MM.1S (cell line): ENCODE measurements at regions not wholly inside any gene's neighbourhood (a gene's known extent, or its start where the extent isn't known, plus 50 kb on each side); places are given as distances from the start of the nearest gene placed in this dataset.

Source experiments
- DNase-seq: peaks from one replicate; pipeline ENCODE4 v3.0.0-alpha.2; 2015
- H2AFZ ChIP-seq: fragments of 300-600 bp; sonication (generic); 2 replicates; pipeline ENCODE4 v1.6.0; 2016; ENCODE audit warnings: antibody characterized with exemption, low read length
- H3F3A ChIP-seq: fragments of 300-600 bp; sonication (generic); 2 replicates; pipeline ENCODE4 v1.6.1; 2016; ENCODE audit warnings: mild to moderate bottlenecking, antibody characterized with exemption, low read length, moderate library complexity, mixed read lengths; ENCODE audit not compliant: insufficient read depth
- H3K27ac ChIP-seq: fragments of 300-600 bp; sonication (generic); 2 replicates; pipeline ENCODE4 v1.5.1; 2016; ENCODE audit warnings: mild to moderate bottlenecking, low read length
- H3K27me3 ChIP-seq: fragments of 300-600 bp; sonication (generic); replicated peaks from 2 replicates; pipeline ENCODE4 v1.6.0; 2016; ENCODE audit warnings: low read length; ENCODE audit not compliant: insufficient read depth
- H3K36me3 ChIP-seq: fragments of 300-600 bp; sonication (generic); replicated peaks from 2 replicates; pipeline ENCODE4 v1.6.1; 2016; ENCODE audit warnings: mild to moderate bottlenecking, low read length, mixed read lengths; ENCODE audit not compliant: insufficient read depth
- H3K4me1 ChIP-seq: fragments of 300-600 bp; sonication (generic); 2 replicates; pipeline ENCODE4 v1.6.1; 2016; ENCODE audit warnings: low read length, mixed read lengths
- H3K4me2 ChIP-seq: fragments of 300-600 bp; sonication (generic); 2 replicates; pipeline ENCODE4 v1.6.0; 2016; ENCODE audit warnings: low read depth, low read length
- H3K4me3 ChIP-seq: fragments of 300-600 bp; sonication (generic); 2 replicates; pipeline ENCODE4 v1.5.1; 2016; ENCODE audit warnings: low read length, mixed read lengths
- H3K79me2 ChIP-seq: fragments of 300-600 bp; sonication (generic); 2 replicates; pipeline ENCODE4 v1.6.1; 2016; ENCODE audit warnings: mixed run types, low read length, mixed read lengths
- H3K9ac ChIP-seq: fragments of 300-600 bp; sonication (generic); 2 replicates; pipeline ENCODE4 v1.6.1; 2016; ENCODE audit warnings: low read length, mixed read lengths
- H3K9me2 ChIP-seq: fragments of 300-600 bp; sonication (generic); replicated peaks from 2 replicates; pipeline ENCODE4 v1.6.1; 2016; ENCODE audit warnings: mild to moderate bottlenecking, low read length, mixed read lengths; ENCODE audit not compliant: insufficient read depth
- H3K9me3 ChIP-seq: fragments of 300-600 bp; sonication (generic); replicated peaks from 2 replicates; pipeline ENCODE4 v1.6.1; 2016; ENCODE audit warnings: mild to moderate bottlenecking, low read length, mixed read lengths; ENCODE audit not compliant: insufficient read depth
- H4K20me1 ChIP-seq: fragments of 300-600 bp; sonication (generic); 2 replicates; pipeline ENCODE4 v1.6.1; 2016; ENCODE audit warnings: mild to moderate bottlenecking, low read length, moderate library complexity, mixed read lengths; ENCODE audit not compliant: insufficient read depth
- EZH2 ChIP-seq: fragments of 300-600 bp; sonication (generic); optimal IDR thresholded peaks from 2 replicates; pipeline ENCODE3; 2017; ENCODE audit warnings: low read depth, mild to moderate bottlenecking, antibody characterized with exemption, low read length, mixed read lengths
- EZH2phosphoT487 ChIP-seq: fragments of 300-600 bp; sonication (generic); IDR thresholded peaks from 2 replicates; pipeline ENCODE4 v1.6.1; 2018; ENCODE audit warnings: antibody characterized with exemption, low read length
- TF ChIP-seq, protein P1 (sequence below): fragments of 300-600 bp; sonication (generic); IDR thresholded peaks from 2 replicates; pipeline ENCODE4 v1.5.1; 2016; ENCODE audit warnings: antibody characterized with exemption, low read length, mixed read lengths

DNA sequence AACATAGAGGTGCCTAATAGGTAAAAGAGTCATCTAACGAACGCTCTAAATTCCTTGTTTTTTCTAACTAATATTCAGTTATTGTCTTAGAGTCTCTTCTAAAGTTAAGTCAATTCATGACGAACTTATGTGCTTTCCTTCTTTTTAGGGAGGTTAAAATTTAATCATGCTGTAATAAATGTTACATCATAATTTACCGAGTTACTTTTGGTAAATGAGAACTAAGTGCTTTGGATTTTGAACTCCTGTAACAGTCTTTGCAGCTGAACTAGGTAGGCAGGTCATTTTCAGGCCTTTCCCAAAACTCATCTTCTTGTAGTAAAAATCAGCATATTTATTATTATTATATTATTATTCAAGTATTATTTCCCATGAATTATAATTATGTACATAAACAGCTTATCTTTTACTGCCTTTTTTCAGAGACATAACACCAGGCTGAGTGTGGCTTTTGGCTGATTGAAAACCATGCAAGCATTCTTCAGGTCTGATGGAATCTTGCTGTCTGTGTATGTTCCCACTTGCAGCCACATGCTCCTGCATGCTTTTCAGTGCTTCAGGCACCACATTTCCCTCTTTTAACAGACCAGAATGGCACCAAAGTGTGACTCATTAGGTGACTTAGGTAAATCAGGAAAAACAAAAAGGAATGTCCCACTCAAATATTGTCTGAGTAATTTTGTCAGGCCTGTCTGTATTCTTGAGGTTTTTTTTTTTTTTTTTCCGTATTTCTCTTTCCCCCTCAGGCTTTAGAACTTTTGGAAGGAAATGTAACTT, 81.0 kb upstream of the CD55 start:
- Histone ChIP-seq H3F3A (no peaks in the 10 kb centered on the region), H3K4me3 (no peak overlapping the region), H3K9me2 (no peaks in the 10 kb centered on the region), H4K20me1 (no peaks in the 10 kb centered on the region), H3K79me2 (no peaks in the 10 kb centered on the region), H2AFZ (no peak overlapping the region), H3K36me3 (no peaks in the 10 kb centered on the region), H3K4me1 (no peaks in the 10 kb centered on the region), H3K9ac (no peak overlapping the region), H3K27ac (no peak overlapping the region), H3K4me2 (no peak overlapping the region), H3K9me3 (no peaks in the 10 kb centered on the region), H3K27me3 (no peaks in the 10 kb centered on the region)
- DNase-seq: no peak
- TF ChIP-seq, protein P1, sequence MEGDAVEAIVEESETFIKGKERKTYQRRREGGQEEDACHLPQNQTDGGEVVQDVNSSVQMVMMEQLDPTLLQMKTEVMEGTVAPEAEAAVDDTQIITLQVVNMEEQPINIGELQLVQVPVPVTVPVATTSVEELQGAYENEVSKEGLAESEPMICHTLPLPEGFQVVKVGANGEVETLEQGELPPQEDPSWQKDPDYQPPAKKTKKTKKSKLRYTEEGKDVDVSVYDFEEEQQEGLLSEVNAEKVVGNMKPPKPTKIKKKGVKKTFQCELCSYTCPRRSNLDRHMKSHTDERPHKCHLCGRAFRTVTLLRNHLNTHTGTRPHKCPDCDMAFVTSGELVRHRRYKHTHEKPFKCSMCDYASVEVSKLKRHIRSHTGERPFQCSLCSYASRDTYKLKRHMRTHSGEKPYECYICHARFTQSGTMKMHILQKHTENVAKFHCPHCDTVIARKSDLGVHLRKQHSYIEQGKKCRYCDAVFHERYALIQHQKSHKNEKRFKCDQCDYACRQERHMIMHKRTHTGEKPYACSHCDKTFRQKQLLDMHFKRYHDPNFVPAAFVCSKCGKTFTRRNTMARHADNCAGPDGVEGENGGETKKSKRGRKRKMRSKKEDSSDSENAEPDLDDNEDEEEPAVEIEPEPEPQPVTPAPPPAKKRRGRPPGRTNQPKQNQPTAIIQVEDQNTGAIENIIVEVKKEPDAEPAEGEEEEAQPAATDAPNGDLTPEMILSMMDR: no peak
- no peak for TF ChIP-seq EZH2
- no peak for TF ChIP-seq EZH2phosphoT487

DNA sequence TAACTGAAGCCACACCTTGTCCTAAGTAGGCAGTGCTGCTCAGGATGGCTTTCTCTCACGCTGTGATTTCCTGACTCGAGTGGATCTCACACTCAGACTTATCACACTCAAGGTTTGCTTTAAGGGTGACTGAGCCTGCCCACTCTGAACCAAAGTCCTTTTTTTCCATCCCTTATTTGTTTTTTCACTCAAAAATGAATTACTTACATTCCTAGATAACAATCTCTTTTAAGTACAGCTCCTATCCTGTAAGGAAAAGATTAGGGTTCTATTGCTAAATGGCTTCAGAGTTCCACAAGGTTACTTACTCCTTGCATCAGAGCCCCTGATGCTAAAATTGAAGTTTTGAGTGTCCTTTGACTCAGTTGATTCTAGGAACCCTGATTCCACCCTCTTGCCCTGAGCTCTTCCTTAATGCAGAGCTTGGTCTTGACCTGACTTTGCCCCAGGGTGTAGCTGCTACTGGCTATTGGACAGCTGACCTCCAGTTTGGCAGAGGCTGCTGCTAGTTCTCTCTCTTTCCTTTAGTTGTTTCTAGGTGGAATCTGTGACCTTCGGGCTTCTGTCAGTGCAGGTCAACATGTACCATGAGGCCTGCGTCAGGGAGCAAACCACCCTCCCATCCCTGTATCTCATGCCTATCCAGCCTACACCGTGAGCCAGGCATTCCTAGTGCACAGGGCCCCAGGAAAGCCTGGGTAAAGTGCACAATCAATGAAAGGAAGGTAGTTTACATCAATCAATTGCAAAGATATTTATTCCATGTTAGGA, 80.1 kb upstream of the CD55 start:
- no peak overlapping the region for H3K27ac ChIP-seq

DNA sequence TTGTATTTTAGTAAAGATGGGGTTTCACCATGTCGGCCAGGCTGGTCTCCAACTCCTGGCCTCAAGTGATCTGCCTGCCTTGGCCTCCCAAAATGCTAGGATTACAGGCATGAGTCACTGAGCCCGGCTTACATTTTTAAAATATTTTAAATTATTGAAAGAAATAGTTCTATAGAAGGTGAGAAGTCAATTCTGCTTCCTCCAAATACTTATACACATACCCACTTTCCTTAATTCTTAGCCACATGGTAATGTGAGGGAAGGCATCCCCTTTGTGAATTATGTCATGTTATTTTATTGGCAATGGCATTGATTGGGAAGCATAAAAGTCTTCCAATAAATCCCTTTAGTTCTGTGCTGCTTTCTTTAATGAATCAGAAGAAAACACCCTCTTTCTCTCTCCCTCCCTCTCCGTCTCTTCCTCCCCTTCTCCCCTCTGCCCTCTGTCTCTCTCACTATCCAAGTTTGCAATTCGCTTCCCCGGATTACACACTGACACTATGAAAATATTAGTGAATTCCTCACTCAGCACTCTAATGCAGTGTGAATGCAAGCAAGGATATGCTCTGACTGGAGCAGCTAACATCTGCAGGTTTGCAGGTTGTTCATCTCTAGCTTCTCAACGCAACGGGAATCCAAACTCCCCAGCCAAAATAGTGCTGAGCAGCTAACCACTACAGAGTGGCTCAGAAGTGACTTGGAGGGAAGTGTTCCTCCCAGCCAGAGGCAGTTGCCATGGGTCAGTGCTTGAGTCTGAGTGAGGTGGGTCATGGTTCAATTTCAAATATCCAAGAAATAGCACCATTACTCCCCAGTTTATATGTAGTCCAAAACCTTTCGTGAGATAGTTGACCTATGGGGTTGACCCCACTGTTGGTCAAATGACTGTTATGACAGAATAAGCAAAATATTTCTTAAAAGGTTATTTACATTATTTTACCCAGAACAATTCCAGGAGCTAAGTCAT, 77.8 kb upstream of the CD55 start:
- Histone ChIP-seq H3K27me3 (no peaks in the 10 kb centered on the region), H3K79me2 (no peaks in the 10 kb centered on the region), H3K36me3 (no peaks in the 10 kb centered on the region), H3K4me3 (no peak overlapping the region), H3K9ac (no peak overlapping the region), H3K4me1 (no peaks in the 10 kb centered on the region), H4K20me1 (no peaks in the 10 kb centered on the region), H2AFZ (no peak overlapping the region), H3K27ac (no peak overlapping the region), H3F3A (no peaks in the 10 kb centered on the region), H3K4me2 (no peak overlapping the region), H3K9me2 (no peaks in the 10 kb centered on the region), H3K9me3 (no peaks in the 10 kb centered on the region)
- TF ChIP-seq EZH2 (no peak), EZH2phosphoT487 (no peak)
- TF ChIP-seq, protein P1: no peak
- DNase-seq: no peak

More for the DNA sequence above, 80.1 kb upstream of the CD55 start:
- Histone ChIP-seq H2AFZ (no peak overlapping the region), H3K9ac (no peak overlapping the region), H3K4me1 (no peaks in the 10 kb centered on the region), H4K20me1 (no peaks in the 10 kb centered on the region), H3K9me3 (no peaks in the 10 kb centered on the region), H3K9me2 (no peaks in the 10 kb centered on the region), H3F3A (no peaks in the 10 kb centered on the region), H3K27me3 (no peaks in the 10 kb centered on the region), H3K4me2 (no peak overlapping the region), H3K36me3 (no peaks in the 10 kb centered on the region), H3K79me2 (no peaks in the 10 kb centered on the region), H3K4me3 (no peak overlapping the region)
- DNase-seq: no peak
- TF ChIP-seq EZH2phosphoT487: no peak
- TF ChIP-seq, protein P1: no peak
- TF ChIP-seq EZH2: no peak
